Dermis blood vessel endothelial cell (primary cell): ENCODE measurements at regions not wholly inside any gene's neighbourhood (a gene's known extent, or its start where the extent isn't known, plus 50 kb on each side); places are given as distances from the start of the nearest gene placed in this dataset.
"Not testable (repeated sequence)": the region's sequence is repeated elsewhere in the genome, so short reads cannot be mapped to it uniquely, and the experiment has no call there.

ENCODE experiments used
- DNase-seq: peaks from one replicate; pipeline ENCODE4 v3.0.0; 2010

DNA sequence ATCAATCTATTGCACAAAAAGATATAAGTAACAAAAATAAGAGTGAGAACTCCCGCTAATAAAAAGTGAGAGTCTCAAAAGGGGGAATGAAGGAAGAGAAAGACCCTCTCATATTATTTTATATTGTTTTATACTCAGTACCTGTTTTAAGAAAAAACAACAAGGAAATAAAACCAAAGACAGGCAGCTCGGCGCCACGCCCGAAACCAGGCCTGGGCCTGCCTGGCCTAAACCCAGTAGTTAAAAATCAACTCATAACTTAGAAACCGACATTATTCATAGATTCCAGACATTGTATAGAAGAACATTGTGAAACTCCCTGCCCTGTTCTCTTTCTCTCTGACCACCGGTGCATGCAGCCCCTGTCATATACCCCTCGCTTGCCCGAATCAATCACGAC lies 731.8 kb downstream of the COL12A1 start:
- not testable (repeated sequence) for DNase-seq

- DNase-seq = not testable (repeated sequence)
Observed at GRCh38 chr6:74468552-74468951, 737.3 kb downstream of the COL12A1 start.

- DNase-seq = no peak
Observed at GRCh38 chr6:74467533-74468215, 738.2 kb downstream of the COL12A1 start.

GRCh38 chr6:74466572-74466971 lies 739.3 kb downstream of the COL12A1 start:
- no peak for DNase-seq

DNA sequence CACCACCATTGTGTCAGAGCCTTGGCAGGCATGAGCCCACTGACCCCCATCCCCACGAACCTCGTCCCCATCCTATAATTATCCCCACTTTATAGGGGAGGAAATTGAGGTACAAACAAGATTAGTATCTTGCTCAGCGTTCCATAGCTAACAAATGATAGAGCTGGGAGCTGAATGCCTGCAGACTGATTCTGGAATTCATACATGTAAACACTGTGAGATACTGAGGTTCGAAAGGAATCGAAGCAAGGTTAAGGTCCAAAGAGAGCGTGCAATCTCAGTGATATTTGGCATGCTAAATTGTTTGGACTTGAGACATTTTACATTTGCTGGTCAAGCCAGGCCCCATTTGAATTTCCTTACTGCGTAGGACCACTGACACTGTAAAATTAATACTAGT lies 746.6 kb downstream of the COL12A1 start:
- DNase-seq = no peak

GRCh38 chr6:74458536-74458935 lies 747.3 kb downstream of the COL12A1 start:
- DNase-seq = no peak

DNA sequence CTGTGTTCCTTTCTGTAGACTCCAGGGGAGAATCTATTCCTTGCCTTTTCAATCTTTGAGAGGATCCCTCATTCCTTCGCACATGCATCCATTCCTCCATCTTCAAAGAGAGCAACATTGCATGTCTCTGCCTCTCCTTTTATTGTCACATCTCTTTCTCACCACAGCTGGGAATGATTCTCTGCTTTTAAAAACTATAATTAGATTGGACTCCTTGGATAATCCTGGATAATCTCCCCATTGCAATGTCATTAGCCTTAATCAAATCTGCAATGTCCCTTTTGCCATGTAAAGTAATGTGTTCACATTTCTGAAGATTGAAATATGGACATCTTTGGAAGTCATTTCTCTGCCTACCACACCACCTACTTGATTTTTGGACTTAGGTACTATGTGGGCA lies 750.1 kb downstream of the COL12A1 start:
- no peak for DNase-seq

GRCh38 chr6:74451953-74452352 lies 753.9 kb downstream of the COL12A1 start:
- no peak for DNase-seq

DNA sequence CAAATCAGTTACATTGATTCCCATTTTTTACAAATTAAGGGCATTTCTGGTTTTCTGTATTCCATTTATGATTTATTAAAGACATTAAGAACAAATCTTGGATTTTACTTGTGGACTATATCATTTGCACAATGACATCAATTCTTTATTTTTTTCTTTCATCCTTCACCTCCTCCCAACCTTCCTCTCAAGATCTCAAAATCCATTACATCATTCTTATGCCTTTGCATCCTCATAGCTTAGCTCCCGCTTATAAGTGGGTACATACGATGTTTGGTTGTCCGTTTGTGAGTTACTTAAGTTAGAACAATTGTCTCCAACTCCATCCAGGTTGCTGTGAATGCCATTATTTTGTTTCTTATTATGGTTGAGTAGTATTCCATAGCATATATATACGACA lies 752.8 kb downstream of the CD109 start:
- no peak for DNase-seq

GRCh38 chr6:74447013-74447412 lies 751.0 kb downstream of the CD109 start:
- peak; percentile 1 for DNase-seq

GRCh38 chr6:74439123-74439811 lies 743.3 kb downstream of the CD109 start:
- no peak for DNase-seq

DNA sequence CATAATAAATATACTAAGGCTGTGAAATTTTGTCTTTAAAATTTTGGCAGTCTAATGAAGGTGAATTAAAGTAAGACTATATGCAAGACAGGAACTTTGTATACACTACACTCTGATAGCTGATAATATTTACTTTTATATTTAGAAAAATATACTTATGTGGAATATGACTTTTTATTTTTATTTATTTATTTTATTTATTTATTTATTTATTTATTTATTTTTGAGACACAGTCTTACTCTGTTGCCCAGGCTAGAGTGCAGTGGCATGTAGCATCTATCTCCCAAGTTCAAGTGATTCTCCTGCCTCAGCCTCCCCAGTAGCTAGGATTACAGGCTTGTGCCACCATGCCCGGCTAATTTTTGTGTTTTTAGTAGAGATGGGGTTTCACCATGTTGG lies 742.4 kb downstream of the CD109 start:
- not testable (repeated sequence) for DNase-seq

GRCh38 chr6:74434171-74434570 lies 738.2 kb downstream of the CD109 start:
- DNase-seq = no peak

- DNase-seq = no peak
Observed at GRCh38 chr6:74431873-74432580, 736.0 kb downstream of the CD109 start.

DNA sequence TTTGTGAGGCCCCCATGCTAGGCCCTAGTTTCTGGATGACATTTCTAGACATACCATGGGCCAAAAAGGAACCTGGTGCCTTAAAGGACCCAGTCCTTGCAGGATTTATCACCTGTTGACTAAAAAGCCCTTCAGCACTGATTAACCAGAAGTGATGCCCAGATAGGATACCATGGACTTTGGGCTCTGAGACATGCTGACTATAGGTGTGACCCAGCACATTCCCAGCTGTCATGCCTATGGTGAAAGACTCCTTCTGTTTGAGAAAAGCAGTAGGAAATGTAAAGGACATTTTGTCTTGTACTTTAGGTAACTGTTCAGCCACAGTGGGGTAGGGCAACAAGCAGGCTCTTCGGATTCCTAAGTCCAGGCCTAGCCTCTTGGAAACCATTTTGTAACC lies 724.2 kb downstream of the CD109 start:
- no peak for DNase-seq

DNA sequence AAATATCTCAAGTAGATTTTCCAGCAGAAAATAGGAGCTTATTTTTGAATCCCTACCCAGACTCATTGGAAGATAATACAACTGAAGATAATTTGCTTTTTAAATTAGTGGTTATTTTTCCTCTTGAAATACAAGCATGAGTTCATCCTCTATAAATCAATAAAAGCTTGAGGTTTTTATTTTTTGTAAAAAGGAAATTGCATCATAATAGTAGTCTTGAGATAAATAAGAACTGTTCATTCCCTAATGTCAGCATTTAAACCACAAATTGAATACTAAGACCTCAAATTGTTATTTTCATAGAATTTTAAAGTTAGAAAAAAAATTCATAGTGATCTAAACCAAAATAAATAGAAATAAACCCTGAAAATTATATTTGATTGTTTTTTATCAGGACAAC lies 719.1 kb downstream of the CD109 start:
- DNase-seq = no peak

DNA sequence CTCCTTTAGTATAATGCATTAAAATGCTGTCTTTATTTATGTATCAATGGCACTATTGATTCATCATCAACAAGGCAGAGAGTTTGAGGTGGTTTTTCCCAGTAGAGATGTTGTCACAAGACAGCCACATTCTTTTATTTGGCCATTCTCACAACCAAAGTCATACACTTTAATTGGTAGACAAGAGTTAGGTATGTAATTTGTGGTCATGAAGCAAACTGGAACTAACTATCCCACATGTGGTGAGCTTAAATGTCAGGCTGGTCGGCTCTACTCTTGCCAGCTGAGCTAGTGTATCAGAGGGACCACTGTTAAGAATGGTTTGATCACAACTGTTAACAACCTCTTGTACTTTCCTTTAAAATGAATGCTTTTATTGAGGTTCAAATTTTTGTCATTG lies 714.6 kb downstream of the CD109 start:
- no peak for DNase-seq

DNA sequence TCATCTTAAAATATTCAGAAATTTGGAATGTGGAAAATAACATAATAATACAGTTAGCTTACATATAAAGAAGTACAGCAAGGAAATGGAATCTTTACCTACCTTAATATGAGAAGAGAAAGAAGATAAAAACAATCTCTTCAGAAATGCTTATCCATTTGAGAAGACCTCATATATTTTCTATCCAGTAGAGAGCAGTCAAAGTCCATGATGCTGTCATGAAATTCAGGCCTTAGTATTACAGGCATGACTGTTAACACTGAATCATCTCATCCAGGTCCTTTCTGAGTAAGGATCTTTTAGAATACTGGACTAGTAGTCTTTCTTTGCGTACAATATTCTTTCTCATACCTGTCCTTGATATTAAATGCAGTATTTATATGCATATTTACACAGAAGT lies 713.4 kb downstream of the CD109 start:
- peak; percentile 36 for DNase-seq

GRCh38 chr6:74408844-74409243 lies 712.8 kb downstream of the CD109 start:
- no peak for DNase-seq

GRCh38 chr6:74404366-74404765 lies 708.4 kb downstream of the CD109 start:
- DNase-seq = no peak

GRCh38 chr6:74402781-74403180 lies 706.8 kb downstream of the CD109 start:
- DNase-seq = no peak

DNA sequence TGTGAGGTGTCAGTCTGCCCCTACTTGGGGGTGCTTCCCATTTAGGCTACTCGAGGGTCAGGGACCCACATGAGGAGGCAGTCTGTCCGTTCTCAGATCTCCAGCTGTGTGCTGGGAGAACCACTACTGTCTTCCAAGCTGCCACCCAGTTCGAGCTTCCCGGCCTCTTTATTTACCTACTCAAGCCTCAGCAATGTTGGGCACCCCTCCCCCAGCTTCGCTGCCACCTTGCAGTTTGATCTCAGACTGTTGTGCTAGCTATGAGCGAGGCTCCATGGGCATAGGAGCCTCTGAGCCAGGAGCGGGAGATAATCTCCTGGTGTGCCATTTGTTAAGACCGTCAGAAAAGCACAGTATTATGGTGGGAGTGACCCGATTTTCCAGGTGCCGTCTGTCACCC lies 682.4 kb downstream of the CD109 start:
- DNase-seq = not testable (repeated sequence)

- DNase-seq = no peak
Observed at GRCh38 chr6:74369556-74369993, 673.6 kb downstream of the CD109 start.

- no peak for DNase-seq
Observed at GRCh38 chr6:74368746-74369145, 672.7 kb downstream of the CD109 start.
